SK-N-SH (cell line): ENCODE measurements at regions not wholly inside any gene's neighbourhood (a gene's known extent, or its start where the extent isn't known, plus 50 kb on each side); places are given as distances from the start of the nearest gene placed in this dataset.
A peak's percentile ranks its signal among the peaks of the same experiment; 100 is the strongest.

Experiments
- CTCF ChIA-PET: fragments of 300-600, 350-600 bp; formaldehyde crosslinking; extraction: SDS; loops from one replicate; lab custom pipeline; 2021; lab: Yijun Ruan, JAX
- POLR2A ChIA-PET: fragments of 350-600 bp; sonication (Branson Sonifier 250); formaldehyde crosslinking; extraction: SDS; loops from one replicate; lab custom pipeline; 2020; ENCODE audit warnings: antibody characterized with exemption, inconsistent platforms; lab: Yijun Ruan, JAX
- DNase-seq: peaks from one replicate; pipeline ENCODE4 v3.0.0; 2012
- H2AFZ ChIP-seq: fragments of 200-600 bp; sonication (generic); 2 replicates; pipeline ENCODE4 v1.8.1; 2016; ENCODE audit warnings: antibody characterized with exemption, mild to moderate bottlenecking, low read depth
- H3F3A ChIP-seq: fragments of 200-600 bp; sonication (generic); replicated peaks from 2 replicates; pipeline ENCODE3; 2016; ENCODE audit warnings: antibody characterized with exemption, mild to moderate bottlenecking; ENCODE audit not compliant: insufficient read depth
- H3K27ac ChIP-seq, 2 experiments: fragments of 200-500 bp in 1 of 2; fragments of 200-600 bp in 1 of 2; sonication (Bioruptor generic) in 1 of 2; sonication (generic), shearing (Covaris generic) in 1 of 2; 2 replicates each; pipeline versions ENCODE4 v1.5.1 to v1.6.1; 2014 to 2016; ENCODE audit warnings: low read depth in 2 of 2, inconsistent platforms in 1 of 2, low read length in 1 of 2, mild to moderate bottlenecking in 1 of 2, mixed read lengths in 1 of 2
- H3K27me3 ChIP-seq: fragments of 200-600 bp; sonication (generic), shearing (Covaris generic); 2 replicates; pipeline ENCODE4 v1.6.1; 2016; ENCODE audit warnings: mixed run types; ENCODE audit not compliant: insufficient read depth
- H3K36me3 ChIP-seq, 2 experiments: fragments of 200-500 bp in 1 of 2; fragments of 200-600 bp in 1 of 2; sonication (Bioruptor generic) in 1 of 2; sonication (generic) in 1 of 2; replicated peaks in 1 of 2; 2 replicates each; pipeline versions ENCODE3 to v1.5.1; 2014 to 2016; ENCODE audit warnings: low read length in 1 of 2, mild to moderate bottlenecking in 1 of 2; ENCODE audit not compliant: insufficient read depth in 2 of 2, control insufficient read depth in 1 of 2
- H3K4me1 ChIP-seq, 2 experiments: fragments of 200-500 bp in 1 of 2; fragments of 200-600 bp in 1 of 2; sonication (Bioruptor generic) in 1 of 2; sonication (generic), shearing (Covaris generic) in 1 of 2; 2 replicates each; pipeline versions ENCODE4 v1.5.1 to v1.6.1; 2014 to 2016; ENCODE audit warnings: low read depth in 1 of 2, low read length in 1 of 2, mixed run types in 1 of 2; ENCODE audit not compliant: insufficient read depth in 2 of 2, control insufficient read depth in 1 of 2
- H3K4me2 ChIP-seq: fragments of 200-600 bp; sonication (generic), shearing (Covaris generic); 2 replicates; pipeline ENCODE4 v1.6.1; 2017; ENCODE audit warnings: mixed run types
- H3K4me3 ChIP-seq, 2 experiments: fragments of 200-500 bp in 1 of 2; fragments of 200-600 bp in 1 of 2; sonication (Bioruptor generic) in 1 of 2; sonication (generic), shearing (Covaris generic) in 1 of 2; 2 replicates each; pipeline versions ENCODE4 v1.5.1 to v1.8.1; 2014 to 2016; ENCODE audit warnings: low read depth in 2 of 2, inconsistent platforms in 1 of 2, low read length in 1 of 2, mild to moderate bottlenecking in 1 of 2, mixed read lengths in 1 of 2, moderate library complexity in 1 of 2
- H3K79me2 ChIP-seq: fragments of 200-600 bp; sonication (generic); 2 replicates; pipeline ENCODE4 v1.8.1; 2017; ENCODE audit warnings: mild to moderate bottlenecking; ENCODE audit not compliant: insufficient read depth
- H3K9ac ChIP-seq: fragments of 200-600 bp; sonication (generic); 2 replicates; pipeline ENCODE4 v1.6.1; 2017; ENCODE audit warnings: mixed run types
- H3K9me2 ChIP-seq: fragments of 200-600 bp; sonication (generic); 2 replicates; pipeline ENCODE4 v1.6.1; 2017; ENCODE audit warnings: mixed run types
- H3K9me3 ChIP-seq: fragments of 200-600 bp; sonication (generic); 2 replicates; pipeline ENCODE4 v1.6.1; 2017; ENCODE audit warnings: mixed run types, mild to moderate bottlenecking, moderate library complexity
- H4K20me1 ChIP-seq: fragments of 200-600 bp; sonication (generic); 2 replicates; pipeline ENCODE4 v1.6.1; 2017; ENCODE audit warnings: mild to moderate bottlenecking, mixed run types; ENCODE audit not compliant: insufficient read depth
- ELF1 ChIP-seq: IDR thresholded peaks from 2 replicates; pipeline ENCODE4 v1.4.0; 2012
- EP300 ChIP-seq, 2 experiments: IDR thresholded peaks; 2 replicates each; pipeline versions ENCODE4 v1.4.0 to v1.6.1; 2012; ENCODE audit warnings: borderline replicate concordance in 1 of 2, low read depth in 1 of 2, low read length in 1 of 2
- EZH2phosphoT487 ChIP-seq: fragments of 200-600 bp; sonication (generic); IDR thresholded peaks from 2 replicates; pipeline ENCODE4 v1.6.1; 2017; ENCODE audit warnings: low read depth, mixed run types, mild to moderate bottlenecking, antibody characterized with exemption, moderate library complexity, borderline replicate concordance
- FOSL2 ChIP-seq: IDR thresholded peaks from 2 replicates; pipeline ENCODE4 v1.4.0; 2012; ENCODE audit warnings: low read depth, mild to moderate bottlenecking, moderate library complexity, borderline replicate concordance
- FOXJ3 ChIP-seq: sonication (generic); formaldehyde crosslinking; IDR thresholded peaks from 2 replicates; pipeline ENCODE4 v1.5.1; 2020; ENCODE audit warnings: mild to moderate bottlenecking, missing genetic modification reagents
- GATA2 ChIP-seq: sonication (generic); formaldehyde crosslinking; IDR thresholded peaks from 2 replicates; pipeline ENCODE4 v1.5.0; 2020; ENCODE audit warnings: mild to moderate bottlenecking, missing genetic modification reagents
- MEF2A ChIP-seq: IDR thresholded peaks from 2 replicates; pipeline ENCODE4 v1.4.0; 2012; ENCODE audit warnings: low read depth, borderline replicate concordance
- NRF1 ChIP-seq: IDR thresholded peaks from 2 replicates; pipeline ENCODE4 v1.6.1; 2012; ENCODE audit warnings: low read depth, mild to moderate bottlenecking, low read length
- RCOR1 ChIP-seq: fragments of 150-350 bp; IDR thresholded peaks from 2 replicates; pipeline ENCODE4 v1.6.1; 2017; ENCODE audit warnings: antibody characterized with exemption, low read length
- RXRA ChIP-seq: IDR thresholded peaks from 2 replicates; pipeline ENCODE4 v1.4.0; 2012; ENCODE audit warnings: low read depth, mild to moderate bottlenecking, borderline replicate concordance
- TAF1 ChIP-seq: IDR thresholded peaks from 2 replicates; pipeline ENCODE4 v1.6.1; 2012; ENCODE audit warnings: low read depth, mild to moderate bottlenecking, low read length, moderate library complexity, borderline replicate concordance
- YY1 ChIP-seq: IDR thresholded peaks from 2 replicates; pipeline ENCODE4 v1.4.0; 2012; ENCODE audit warnings: low read depth, mild to moderate bottlenecking
- WGBS: methylation state at CpG from one replicate; pipeline ENCODE4 v1.1.6; 2017; ENCODE audit warnings: low lambda C conversion rate; 5-methylcytosine and 5-hydroxymethylcytosine counted together
- TF ChIP-seq, protein P1 (sequence below): IDR thresholded peaks from 2 replicates; pipeline ENCODE4; 2012
- TF ChIP-seq, protein P2 (sequence below): fragments of 150-350 bp; IDR thresholded peaks from 2 replicates; pipeline ENCODE4 v1.6.1; 2017; ENCODE audit warnings: antibody characterized with exemption, low read length, low read depth, borderline replicate concordance
- TF ChIP-seq, protein P3 (sequence below): IDR thresholded peaks from 2 replicates; pipeline ENCODE4 v1.4.0; 2012; ENCODE audit warnings: low read depth
- TF ChIP-seq, protein P4 (sequence below): IDR thresholded peaks from 2 replicates; pipeline ENCODE4 v1.4.0; 2012; ENCODE audit warnings: low read depth, borderline replicate concordance
- TF ChIP-seq, protein P5 (sequence below): IDR thresholded peaks from 2 replicates; pipeline ENCODE4 v1.6.1; 2012; ENCODE audit warnings: mild to moderate bottlenecking, low read depth, low read length, moderate library complexity

DNA sequence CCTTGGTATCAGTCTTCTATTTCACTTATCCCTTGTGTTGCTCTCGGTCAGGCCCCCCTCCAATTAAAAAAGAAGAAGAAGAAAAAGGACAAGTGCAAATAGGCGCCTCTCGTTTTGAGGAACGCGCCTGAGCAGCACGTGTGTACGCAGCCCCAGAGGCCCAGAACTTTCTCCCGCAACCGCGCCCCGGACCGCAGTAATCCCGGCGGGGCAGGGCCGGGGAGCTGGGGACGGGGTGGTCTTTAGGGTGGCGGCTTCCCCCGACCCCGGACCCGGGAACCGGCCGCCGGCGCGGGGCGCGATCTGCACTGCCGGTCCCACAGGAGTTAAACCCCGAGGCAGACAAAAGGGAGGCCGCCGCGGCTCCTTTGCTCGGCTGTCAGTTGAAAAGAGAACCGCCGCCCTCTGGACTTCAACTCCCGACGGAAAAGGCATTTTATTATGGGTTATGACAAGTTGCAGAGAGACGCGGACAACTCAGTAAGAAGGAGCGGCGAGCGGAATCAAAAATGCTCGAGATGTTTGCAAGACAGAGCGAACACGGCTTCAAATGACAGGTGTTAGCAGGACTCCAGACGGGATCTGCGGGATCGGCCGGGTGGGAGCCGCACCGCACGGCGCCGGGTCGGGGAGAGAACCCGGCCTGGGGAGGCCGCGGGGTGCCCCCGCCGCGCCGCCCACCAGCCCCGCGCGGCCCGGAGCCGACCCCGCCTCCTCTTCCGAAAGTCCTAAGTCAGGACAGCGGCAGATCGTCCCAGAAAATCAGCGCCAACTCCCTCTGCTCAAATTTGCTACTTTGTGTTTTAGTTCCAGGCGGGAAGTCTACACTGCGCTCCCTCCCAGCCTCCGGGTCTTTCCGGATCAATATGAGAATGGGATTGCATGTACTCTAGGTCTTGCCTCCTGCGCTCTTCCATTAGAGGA lies 79.0 kb downstream of the NR2F2 start:
- Histone ChIP-seq H4K20me1 (no peaks in the 10 kb centered on the region), H3K36me3 (no peaks in the 10 kb centered on the region), H3K4me2 (peak overlapping the region; percentile 66), H3K79me2 (no peaks in the 10 kb centered on the region), H3K9me3 (no peaks in the 10 kb centered on the region), H3K9me2 (no peaks in the 10 kb centered on the region), H2AFZ (no peak overlapping the region), H3K27me3 (peaks cover 62% of the 10 kb centered on the region), H3K4me1 (peaks cover 0 to 3% of the 10 kb centered on the region in 2 experiments; a peak in 1 of 4 replicates), H3K27ac (no peak overlapping the region), H3K4me3 (no peak overlapping the region), H3K9ac (no peak overlapping the region), H3F3A (no peaks in the 10 kb centered on the region)
- ChIA-PET CTCF (no interaction called here), POLR2A (no interaction called here)
- WGBS, result 16% methylated on average over 46 of the region's 77 CpGs
- DNase-seq, result peak; percentile 33
- TF ChIP-seq, protein P1, sequence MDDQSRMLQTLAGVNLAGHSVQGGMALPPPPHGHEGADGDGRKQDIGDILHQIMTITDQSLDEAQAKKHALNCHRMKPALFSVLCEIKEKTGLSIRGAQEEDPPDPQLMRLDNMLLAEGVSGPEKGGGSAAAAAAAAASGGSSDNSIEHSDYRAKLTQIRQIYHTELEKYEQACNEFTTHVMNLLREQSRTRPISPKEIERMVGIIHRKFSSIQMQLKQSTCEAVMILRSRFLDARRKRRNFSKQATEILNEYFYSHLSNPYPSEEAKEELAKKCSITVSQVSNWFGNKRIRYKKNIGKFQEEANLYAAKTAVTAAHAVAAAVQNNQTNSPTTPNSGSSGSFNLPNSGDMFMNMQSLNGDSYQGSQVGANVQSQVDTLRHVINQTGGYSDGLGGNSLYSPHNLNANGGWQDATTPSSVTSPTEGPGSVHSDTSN, result no peak
- TF ChIP-seq EZH2phosphoT487, result peak; percentile 63; the same call in 1 of the 2 replicates
- TF ChIP-seq, all 33 proteins: peak for 1

DNA sequence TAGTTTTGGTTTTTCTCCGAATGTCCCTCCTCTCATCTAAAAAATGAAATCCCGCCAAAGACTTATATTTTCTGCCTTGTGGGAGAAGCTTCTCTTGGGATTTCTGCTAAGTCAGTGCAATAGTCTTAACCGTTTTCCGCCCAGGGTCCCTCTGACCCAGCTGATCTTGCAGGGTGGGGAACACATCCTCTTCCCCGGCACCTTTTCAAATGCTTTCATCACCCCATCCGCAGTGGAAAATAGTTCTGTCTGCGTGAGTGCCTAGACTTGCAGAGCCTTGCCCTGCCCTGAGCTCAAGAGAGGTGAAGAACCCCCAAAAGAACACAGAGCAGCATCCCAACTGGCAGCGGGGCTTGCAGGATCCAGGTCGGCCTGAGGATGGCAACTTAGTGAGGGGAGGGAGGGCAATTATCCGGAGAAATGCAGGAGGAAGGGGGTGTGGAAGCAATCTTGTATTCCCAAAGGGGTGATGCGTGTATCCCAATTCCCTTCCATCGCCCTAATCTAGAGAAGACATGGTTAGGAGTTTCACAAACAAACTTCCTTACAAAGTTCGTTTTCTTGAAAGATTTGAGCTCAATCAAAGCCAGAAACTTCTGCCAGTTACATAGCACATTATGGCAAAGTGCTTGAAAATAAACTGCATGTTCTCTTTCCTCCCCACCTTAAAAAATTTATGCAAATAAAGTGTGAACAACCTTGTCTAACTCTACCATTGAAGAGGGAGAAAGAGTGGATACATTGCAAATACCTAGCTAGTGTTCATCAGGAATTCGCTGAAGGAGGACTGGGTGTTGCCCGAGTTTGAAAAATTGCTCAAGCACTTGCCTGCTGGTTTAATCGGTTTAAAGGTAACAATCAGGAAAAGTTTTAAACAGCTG lies 79.9 kb downstream of the NR2F2 start:
- H3K79me2 ChIP-seq, result no peaks in the 10 kb centered on the region
- H3K9ac ChIP-seq, result no peak overlapping the region
- 9% methylated on average over 16 of the region's 16 CpGs for WGBS
- no peaks in the 10 kb centered on the region for H4K20me1 ChIP-seq
- H3K4me1 ChIP-seq, result peaks cover 0 to 3% of the 10 kb centered on the region in 2 experiments; a peak in 1 of 4 replicates
- H3K27me3 ChIP-seq, result peaks cover 70% of the 10 kb centered on the region
- H2AFZ ChIP-seq, result no peak overlapping the region
- H3K9me2 ChIP-seq, result no peaks in the 10 kb centered on the region
- DNase-seq, result no peak
- no peaks in the 10 kb centered on the region for H3K36me3 ChIP-seq
- CTCF ChIA-PET, result interaction anchor here (0.7 kb wide), 1 partner anchor 83 kb away, joined by 5 read pairs; no protein-coding TSS in a partner anchor
- no peak overlapping the region for H3K4me3 ChIP-seq
- H3K4me2 ChIP-seq, result no peak overlapping the region
- POLR2A ChIA-PET, result no interaction called here
- H3F3A ChIP-seq, result no peaks in the 10 kb centered on the region
- H3K9me3 ChIP-seq, result no peaks in the 10 kb centered on the region
- no peak overlapping the region for H3K27ac ChIP-seq
- no peak for TF ChIP-seq ELF1
- TF ChIP-seq FOSL2, result no peak
- TF ChIP-seq, protein P2, sequence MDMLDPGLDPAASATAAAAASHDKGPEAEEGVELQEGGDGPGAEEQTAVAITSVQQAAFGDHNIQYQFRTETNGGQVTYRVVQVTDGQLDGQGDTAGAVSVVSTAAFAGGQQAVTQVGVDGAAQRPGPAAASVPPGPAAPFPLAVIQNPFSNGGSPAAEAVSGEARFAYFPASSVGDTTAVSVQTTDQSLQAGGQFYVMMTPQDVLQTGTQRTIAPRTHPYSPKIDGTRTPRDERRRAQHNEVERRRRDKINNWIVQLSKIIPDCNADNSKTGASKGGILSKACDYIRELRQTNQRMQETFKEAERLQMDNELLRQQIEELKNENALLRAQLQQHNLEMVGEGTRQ, result no peak
- no peak for TF ChIP-seq MEF2A
- no peak for TF ChIP-seq YY1
- no peak for TF ChIP-seq GATA2 (CRISPR knock-in tag)
- no peak for TF ChIP-seq TAF1
- TF ChIP-seq NRF1, result no peak
- TF ChIP-seq, protein P3, sequence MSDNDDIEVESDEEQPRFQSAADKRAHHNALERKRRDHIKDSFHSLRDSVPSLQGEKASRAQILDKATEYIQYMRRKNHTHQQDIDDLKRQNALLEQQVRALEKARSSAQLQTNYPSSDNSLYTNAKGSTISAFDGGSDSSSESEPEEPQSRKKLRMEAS, result no peak
- no peak for TF ChIP-seq EP300 (IDR thresholded peaks at IDR 0.05; ENCODE audit: borderline replicate concordance in 1 of 2, low read depth in 1 of 2, low read length in 1 of 2)
- TF ChIP-seq, protein P4, sequence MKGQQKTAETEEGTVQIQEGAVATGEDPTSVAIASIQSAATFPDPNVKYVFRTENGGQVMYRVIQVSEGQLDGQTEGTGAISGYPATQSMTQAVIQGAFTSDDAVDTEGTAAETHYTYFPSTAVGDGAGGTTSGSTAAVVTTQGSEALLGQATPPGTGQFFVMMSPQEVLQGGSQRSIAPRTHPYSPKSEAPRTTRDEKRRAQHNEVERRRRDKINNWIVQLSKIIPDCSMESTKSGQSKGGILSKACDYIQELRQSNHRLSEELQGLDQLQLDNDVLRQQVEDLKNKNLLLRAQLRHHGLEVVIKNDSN, result no peak
- no peak for TF ChIP-seq RCOR1
- TF ChIP-seq FOXJ3 (CRISPR knock-in tag), result no peak
- TF ChIP-seq RXRA, result no peak
- TF ChIP-seq, protein P5, sequence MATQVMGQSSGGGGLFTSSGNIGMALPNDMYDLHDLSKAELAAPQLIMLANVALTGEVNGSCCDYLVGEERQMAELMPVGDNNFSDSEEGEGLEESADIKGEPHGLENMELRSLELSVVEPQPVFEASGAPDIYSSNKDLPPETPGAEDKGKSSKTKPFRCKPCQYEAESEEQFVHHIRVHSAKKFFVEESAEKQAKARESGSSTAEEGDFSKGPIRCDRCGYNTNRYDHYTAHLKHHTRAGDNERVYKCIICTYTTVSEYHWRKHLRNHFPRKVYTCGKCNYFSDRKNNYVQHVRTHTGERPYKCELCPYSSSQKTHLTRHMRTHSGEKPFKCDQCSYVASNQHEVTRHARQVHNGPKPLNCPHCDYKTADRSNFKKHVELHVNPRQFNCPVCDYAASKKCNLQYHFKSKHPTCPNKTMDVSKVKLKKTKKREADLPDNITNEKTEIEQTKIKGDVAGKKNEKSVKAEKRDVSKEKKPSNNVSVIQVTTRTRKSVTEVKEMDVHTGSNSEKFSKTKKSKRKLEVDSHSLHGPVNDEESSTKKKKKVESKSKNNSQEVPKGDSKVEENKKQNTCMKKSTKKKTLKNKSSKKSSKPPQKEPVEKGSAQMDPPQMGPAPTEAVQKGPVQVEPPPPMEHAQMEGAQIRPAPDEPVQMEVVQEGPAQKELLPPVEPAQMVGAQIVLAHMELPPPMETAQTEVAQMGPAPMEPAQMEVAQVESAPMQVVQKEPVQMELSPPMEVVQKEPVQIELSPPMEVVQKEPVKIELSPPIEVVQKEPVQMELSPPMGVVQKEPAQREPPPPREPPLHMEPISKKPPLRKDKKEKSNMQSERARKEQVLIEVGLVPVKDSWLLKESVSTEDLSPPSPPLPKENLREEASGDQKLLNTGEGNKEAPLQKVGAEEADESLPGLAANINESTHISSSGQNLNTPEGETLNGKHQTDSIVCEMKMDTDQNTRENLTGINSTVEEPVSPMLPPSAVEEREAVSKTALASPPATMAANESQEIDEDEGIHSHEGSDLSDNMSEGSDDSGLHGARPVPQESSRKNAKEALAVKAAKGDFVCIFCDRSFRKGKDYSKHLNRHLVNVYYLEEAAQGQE, result no peak
